Activated CD4-positive, alpha-beta memory T cell treated with anti-CD3 and anti-CD28 coated beads for 36 hours (primary cell): ENCODE measurements at regions not wholly inside any gene's neighbourhood (a gene's known extent, or its start where the extent isn't known, plus 50 kb on each side); places are given as distances from the start of the nearest gene placed in this dataset.

ENCODE experiments used
- CTCF ChIA-PET: fragments of 350-600 bp; sonication (Branson Sonifier 250); formaldehyde crosslinking; loops from one replicate; lab custom pipeline; 2021; ENCODE audit warnings: antibody characterized with exemption, inconsistent platforms; lab: Charles Lee
- POLR2A ChIA-PET: fragments of 350-600 bp; sonication (Branson Sonifier 250); formaldehyde crosslinking; loops from one replicate; lab custom pipeline; 2021; ENCODE audit warnings: antibody characterized with exemption; lab: Charles Lee
- DNase-seq: peaks from one replicate; pipeline ENCODE4 v3.0.0-alpha.2; 2020
- H3K27ac Mint-ChIP-seq: one replicate; pipeline ENCODE4 v1.8.0; 2021; ENCODE audit warnings: mixed read lengths
- H3K27me3 Mint-ChIP-seq: one replicate; pipeline ENCODE4 v1.8.0; 2021; ENCODE audit warnings: mixed read lengths
- H3K36me3 Mint-ChIP-seq: one replicate; pipeline ENCODE4 v1.8.0; 2021; ENCODE audit warnings: mixed read lengths
- H3K4me1 Mint-ChIP-seq: one replicate; pipeline ENCODE4 v1.8.0; 2021; ENCODE audit warnings: low read depth, mixed read lengths
- H3K4me3 Mint-ChIP-seq: one replicate; pipeline ENCODE4 v1.8.0; 2021; ENCODE audit warnings: mild to moderate bottlenecking, mixed read lengths
- H3K9me3 Mint-ChIP-seq: one replicate; pipeline ENCODE4 v1.8.0; 2021; ENCODE audit warnings: mixed read lengths
- intact Hi-C: fragments of 100-400 bp; cut with micrococcal nuclease; formaldehyde crosslinking; loops from one replicate; pipeline ENCODE4 v1.15.1; 2023

- Mint-ChIP-seq H3K36me3 (no peaks in the 10 kb centered on the region), H3K4me1 (no peaks in the 10 kb centered on the region), H3K27me3 (no peaks in the 10 kb centered on the region), H3K4me3 (no peak overlapping the region), H3K27ac (no peak overlapping the region), H3K9me3 (peaks cover 12% of the 10 kb centered on the region)
- intact Hi-C loops = no loop called here
- CTCF ChIA-PET = no interaction called here
- DNase-seq = no peak
- POLR2A ChIA-PET = no interaction called here
These were observed 859.7 kb downstream of the EPHA7 start for GRCh38 chr6:92559611-92560010.

- DNase-seq = no peak
- intact Hi-C loops = no loop called here
- ChIA-PET CTCF (no interaction called here), POLR2A (no interaction called here)
- Mint-ChIP-seq H3K9me3 (peaks cover 11% of the 10 kb centered on the region), H3K4me3 (no peak overlapping the region), H3K36me3 (no peaks in the 10 kb centered on the region), H3K4me1 (no peaks in the 10 kb centered on the region), H3K27me3 (no peaks in the 10 kb centered on the region), H3K27ac (no peak overlapping the region)
These were observed 860.4 kb downstream of the EPHA7 start for GRCh38 chr6:92559003-92559402.

GRCh38 chr6:92550501-92550900 is 868.9 kb downstream of the EPHA7 start:
- intact Hi-C loops = no loop called here
- peaks cover 4% of the 10 kb centered on the region for H3K9me3 Mint-ChIP-seq
- H3K4me1 Mint-ChIP-seq = no peaks in the 10 kb centered on the region
- no peak for DNase-seq
- H3K4me3 Mint-ChIP-seq = no peak overlapping the region
- H3K27me3 Mint-ChIP-seq = no peaks in the 10 kb centered on the region
- POLR2A ChIA-PET = no interaction called here
- H3K27ac Mint-ChIP-seq = no peak overlapping the region
- no peaks in the 10 kb centered on the region for H3K36me3 Mint-ChIP-seq
- CTCF ChIA-PET = no interaction called here

- intact Hi-C loops = no loop called here
- DNase-seq = no peak
- POLR2A ChIA-PET = no interaction called here
- H3K4me3 Mint-ChIP-seq = no peak overlapping the region
- no peaks in the 10 kb centered on the region for H3K27me3 Mint-ChIP-seq
- CTCF ChIA-PET = no interaction called here
- no peak overlapping the region for H3K27ac Mint-ChIP-seq
- H3K4me1 Mint-ChIP-seq = no peaks in the 10 kb centered on the region
- H3K36me3 Mint-ChIP-seq = no peaks in the 10 kb centered on the region
- H3K9me3 Mint-ChIP-seq = peaks cover 6% of the 10 kb centered on the region
These were observed 873.5 kb downstream of the EPHA7 start for GRCh38 chr6:92545861-92546260.

GRCh38 chr6:92541448-92542060 is 877.8 kb downstream of the EPHA7 start:
- CTCF ChIA-PET = interaction anchor here (0.7 kb wide), 1 partner anchor 1047 kb away, joined by 3 read pairs; no protein-coding TSS in a partner anchor
- Mint-ChIP-seq H3K4me3 (no peak overlapping the region), H3K9me3 (peaks cover 7% of the 10 kb centered on the region), H3K4me1 (no peaks in the 10 kb centered on the region), H3K27ac (no peak overlapping the region), H3K27me3 (no peaks in the 10 kb centered on the region), H3K36me3 (no peaks in the 10 kb centered on the region)
- intact Hi-C loops = no loop called here
- POLR2A ChIA-PET = no interaction called here
- no peak for DNase-seq

GRCh38 chr6:92538926-92539325 is 880.4 kb downstream of the EPHA7 start:
- H3K27ac Mint-ChIP-seq = no peak overlapping the region
- no peaks in the 10 kb centered on the region for H3K27me3 Mint-ChIP-seq
- H3K4me3 Mint-ChIP-seq = no peak overlapping the region
- ChIA-PET POLR2A (no interaction called here), CTCF (no interaction called here)
- intact Hi-C loops = no loop called here
- H3K4me1 Mint-ChIP-seq = no peaks in the 10 kb centered on the region
- H3K9me3 Mint-ChIP-seq = peaks cover 8% of the 10 kb centered on the region
- DNase-seq = no peak
- H3K36me3 Mint-ChIP-seq = no peaks in the 10 kb centered on the region

- POLR2A ChIA-PET = no interaction called here
- CTCF ChIA-PET = no interaction called here
- Mint-ChIP-seq H3K27me3 (no peaks in the 10 kb centered on the region), H3K4me1 (no peaks in the 10 kb centered on the region), H3K27ac (no peak overlapping the region), H3K9me3 (peaks cover 8% of the 10 kb centered on the region), H3K4me3 (no peak overlapping the region), H3K36me3 (no peaks in the 10 kb centered on the region)
- intact Hi-C loops = no loop called here
- no peak for DNase-seq
These were observed 881.1 kb downstream of the EPHA7 start for GRCh38 chr6:92538275-92538674.

GRCh38 chr6:92534109-92534508 is 885.2 kb downstream of the EPHA7 start:
- Mint-ChIP-seq H3K9me3 (peaks cover 11% of the 10 kb centered on the region), H3K27me3 (no peaks in the 10 kb centered on the region), H3K4me3 (no peak overlapping the region), H3K36me3 (no peaks in the 10 kb centered on the region), H3K4me1 (no peaks in the 10 kb centered on the region), H3K27ac (no peak overlapping the region)
- ChIA-PET CTCF (no interaction called here), POLR2A (no interaction called here)
- no peak for DNase-seq
- intact Hi-C loops = no loop called here

- H3K27me3 Mint-ChIP-seq = no peaks in the 10 kb centered on the region
- DNase-seq = no peak
- H3K9me3 Mint-ChIP-seq = peaks cover 22% of the 10 kb centered on the region
- intact Hi-C loops = no loop called here
- H3K4me3 Mint-ChIP-seq = no peak overlapping the region
- H3K36me3 Mint-ChIP-seq = no peaks in the 10 kb centered on the region
- no peak overlapping the region for H3K27ac Mint-ChIP-seq
- ChIA-PET CTCF (no interaction called here), POLR2A (no interaction called here)
- H3K4me1 Mint-ChIP-seq = no peaks in the 10 kb centered on the region
These were observed 896.8 kb downstream of the EPHA7 start for GRCh38 chr6:92522589-92522988.

- ChIA-PET CTCF (no interaction called here), POLR2A (no interaction called here)
- Mint-ChIP-seq H3K36me3 (no peaks in the 10 kb centered on the region), H3K4me3 (no peak overlapping the region), H3K4me1 (no peaks in the 10 kb centered on the region), H3K27me3 (no peaks in the 10 kb centered on the region), H3K9me3 (peaks cover 19% of the 10 kb centered on the region), H3K27ac (no peak overlapping the region)
- DNase-seq = no peak
- intact Hi-C loops = no loop called here
These were observed 897.8 kb downstream of the EPHA7 start for GRCh38 chr6:92521553-92521952.

GRCh38 chr6:92510137-92510536 is 909.2 kb downstream of the EPHA7 start:
- peaks cover 24% of the 10 kb centered on the region for H3K9me3 Mint-ChIP-seq
- H3K4me1 Mint-ChIP-seq = no peaks in the 10 kb centered on the region
- ChIA-PET CTCF (no interaction called here), POLR2A (no interaction called here)
- no peak overlapping the region for H3K27ac Mint-ChIP-seq
- no peak overlapping the region for H3K4me3 Mint-ChIP-seq
- H3K27me3 Mint-ChIP-seq = no peaks in the 10 kb centered on the region
- no peaks in the 10 kb centered on the region for H3K36me3 Mint-ChIP-seq
- DNase-seq = no peak
- intact Hi-C loops = no loop called here

- H3K4me1 Mint-ChIP-seq = no peaks in the 10 kb centered on the region
- no peaks in the 10 kb centered on the region for H3K36me3 Mint-ChIP-seq
- H3K4me3 Mint-ChIP-seq = no peak overlapping the region
- no peaks in the 10 kb centered on the region for H3K27me3 Mint-ChIP-seq
- POLR2A ChIA-PET = no interaction called here
- H3K9me3 Mint-ChIP-seq = peaks cover 14% of the 10 kb centered on the region
- DNase-seq = no peak
- H3K27ac Mint-ChIP-seq = no peak overlapping the region
- intact Hi-C loops = no loop called here
- CTCF ChIA-PET = no interaction called here
These were observed 911.8 kb downstream of the EPHA7 start for GRCh38 chr6:92507552-92507951.

- CTCF ChIA-PET = interaction anchor here (0.6 kb wide), 1 partner anchor 384 kb away, joined by 4 read pairs; no protein-coding TSS in a partner anchor
These were observed 914.9 kb downstream of the EPHA7 start for GRCh38 chr6:92504509-92504908.

More at GRCh38 chr6:92504509-92504908, 914.9 kb downstream of the EPHA7 start:
- POLR2A ChIA-PET = no interaction called here
- no peaks in the 10 kb centered on the region for H3K27me3 Mint-ChIP-seq
- H3K9me3 Mint-ChIP-seq = peaks cover 3% of the 10 kb centered on the region
- intact Hi-C loops = no loop called here
- H3K4me1 Mint-ChIP-seq = no peaks in the 10 kb centered on the region
- H3K4me3 Mint-ChIP-seq = no peak overlapping the region
- H3K27ac Mint-ChIP-seq = no peak overlapping the region
- H3K36me3 Mint-ChIP-seq = no peaks in the 10 kb centered on the region
- DNase-seq = no peak
